GM21381 (cell line): ENCODE measurements at regions not wholly inside any gene's neighbourhood (a gene's known extent, or its start where the extent isn't known, plus 50 kb on each side); places are given as distances from the start of the nearest gene placed in this dataset.

Experiments used
- ATAC-seq: cut with Tn5 transposase; IDR thresholded peaks from one replicate; pipeline ENCODE4 v1.9.1; 2021; ENCODE audit warnings: mild to moderate bottlenecking, moderate library complexity; ENCODE audit not compliant: unreplicated experiment

GRCh38 chr7:36029853-36030515, 123.1 kb upstream of the EEPD1 start:
- ATAC-seq = no peak

GRCh38 chr7:36032361-36032818, 120.7 kb upstream of the EEPD1 start:
- ATAC-seq = no peak

GRCh38 chr7:36034020-36034419, 119.0 kb upstream of the EEPD1 start:
- no peak for ATAC-seq

GRCh38 chr7:36035186-36035585, 117.9 kb upstream of the EEPD1 start:
- ATAC-seq = no peak

GRCh38 chr7:36036590-36036989, 116.5 kb upstream of the EEPD1 start:
- ATAC-seq = no peak

- ATAC-seq = no peak
These were observed 115.9 kb upstream of the EEPD1 start for GRCh38 chr7:36037121-36037662.

GRCh38 chr7:36038063-36038721, 114.9 kb upstream of the EEPD1 start:
- no peak for ATAC-seq

- no peak for ATAC-seq
These were observed 113.8 kb upstream of the EEPD1 start for GRCh38 chr7:36039243-36039642.

- no peak for ATAC-seq
These were observed 113.4 kb upstream of the EEPD1 start for GRCh38 chr7:36039671-36040070.

- ATAC-seq = no peak
These were observed 112.4 kb upstream of the EEPD1 start for GRCh38 chr7:36040679-36041078.

- no peak for ATAC-seq
These were observed 108.8 kb upstream of the EEPD1 start for GRCh38 chr7:36044101-36044892.

- ATAC-seq = no peak
These were observed 107.7 kb upstream of the EEPD1 start for GRCh38 chr7:36045326-36045725.

- no peak for ATAC-seq
These were observed 107.2 kb upstream of the EEPD1 start for GRCh38 chr7:36045830-36046341.

- no peak for ATAC-seq
These were observed 105.9 kb upstream of the EEPD1 start for GRCh38 chr7:36047091-36047658.

GRCh38 chr7:36048141-36048901, 104.7 kb upstream of the EEPD1 start:
- ATAC-seq = no peak

- no peak for ATAC-seq
These were observed 104.2 kb upstream of the EEPD1 start for GRCh38 chr7:36048902-36049240.

GRCh38 chr7:36051501-36051900, 101.6 kb upstream of the EEPD1 start:
- no peak for ATAC-seq

- ATAC-seq = no peak
These were observed 99.5 kb upstream of the EEPD1 start for GRCh38 chr7:36053589-36053988.

- no peak for ATAC-seq
These were observed 98.4 kb upstream of the EEPD1 start for GRCh38 chr7:36054637-36055036.

- no peak for ATAC-seq
These were observed 97.8 kb upstream of the EEPD1 start for GRCh38 chr7:36055207-36055606.
